LNCAP (cell line): ENCODE measurements at regions not wholly inside any gene's neighbourhood (a gene's known extent, or its start where the extent isn't known, plus 50 kb on each side); places are given as distances from the start of the nearest gene placed in this dataset.

Experiments
- CTCF ChIP-seq: fragments of 450-650 bp; IDR thresholded peaks from 2 replicates; pipeline ENCODE4 v1.5.1; 2017; ENCODE audit warnings: mild to moderate bottlenecking

DNA sequence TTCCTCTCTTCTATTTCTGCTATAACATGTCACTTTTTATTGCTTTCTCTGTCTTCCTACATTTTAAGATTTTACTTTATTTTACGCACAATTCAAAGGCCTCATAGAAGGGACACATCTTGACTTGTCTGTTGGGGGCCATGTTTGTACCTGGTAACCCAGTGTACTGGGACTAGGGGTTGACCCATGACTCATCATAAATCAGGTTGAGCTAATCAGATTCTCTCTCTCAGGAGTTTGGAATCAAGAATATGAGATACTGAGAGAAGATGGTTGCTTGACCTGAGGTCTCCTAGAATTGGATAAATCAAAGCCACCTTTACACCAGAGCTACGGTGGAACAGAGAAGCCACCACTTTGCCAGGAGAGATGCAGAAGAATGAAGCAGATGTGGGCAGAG lies 153.0 kb downstream of the UXS1 start:
- TF ChIP-seq CTCF, result no peak

- no peak for TF ChIP-seq CTCF
Measured at GRCh38 chr2:106039634-106040315, 154.3 kb downstream of the UXS1 start.

DNA sequence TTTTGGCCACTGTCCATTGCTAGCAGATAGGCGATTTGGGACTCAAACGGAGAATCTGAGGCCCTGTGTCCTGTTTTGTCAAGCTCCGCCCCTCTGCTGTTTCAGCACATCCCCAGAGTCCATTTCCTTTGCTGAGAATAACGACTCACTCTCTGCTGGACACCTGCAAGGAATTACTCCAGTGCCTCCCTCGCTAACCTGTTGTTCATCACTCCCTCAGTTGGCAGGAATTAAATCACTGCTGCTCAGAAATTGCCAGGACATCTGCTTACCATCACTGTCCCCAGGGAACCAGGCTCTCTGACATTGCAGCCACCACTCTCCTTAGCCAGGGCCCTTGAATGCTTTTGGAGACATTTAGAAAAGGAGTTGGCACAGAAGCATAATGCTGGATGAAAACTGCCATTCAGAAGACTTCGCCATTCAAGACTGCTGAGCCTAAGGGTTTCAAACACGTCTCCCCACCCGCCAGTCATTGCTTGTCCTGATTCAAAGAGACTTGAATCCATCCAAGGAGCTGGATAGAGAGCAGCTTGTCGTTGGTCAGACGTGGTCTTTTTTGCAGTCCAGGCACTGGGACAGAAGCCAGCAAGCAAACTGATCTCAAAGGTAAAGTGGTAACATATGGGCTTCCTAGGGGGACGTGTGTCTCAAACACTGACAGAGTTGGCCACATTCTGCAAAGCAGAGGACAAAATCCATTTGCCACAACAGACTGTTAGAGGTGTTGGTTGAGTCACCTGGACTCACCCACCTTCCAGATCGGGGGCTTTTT lies 155.3 kb downstream of the UXS1 start:
- TF ChIP-seq CTCF, result no peak

- TF ChIP-seq CTCF, result no peak
Measured at GRCh38 chr2:106037932-106038331, 156.2 kb downstream of the UXS1 start.

DNA sequence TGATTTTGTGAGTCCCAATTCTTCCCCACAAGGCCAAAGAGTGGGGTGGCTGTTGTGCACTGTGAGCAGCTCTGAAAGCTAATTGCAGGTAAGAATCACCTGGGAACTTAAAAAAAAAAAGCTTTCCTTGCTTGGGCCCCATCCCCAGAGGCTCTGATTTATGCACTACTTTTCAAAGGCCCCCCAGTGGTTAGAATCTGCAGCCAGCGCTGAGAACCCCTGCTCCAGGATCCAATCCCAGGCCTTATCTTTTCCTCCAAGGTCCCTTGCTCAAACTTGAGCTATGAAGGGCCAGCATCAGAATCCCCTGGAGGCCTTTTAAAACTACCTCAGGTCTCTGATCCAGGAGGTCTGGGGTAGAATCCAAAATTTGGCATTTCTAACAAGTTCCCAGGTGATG lies 156.8 kb downstream of the UXS1 start:
- TF ChIP-seq CTCF, result no peak

DNA sequence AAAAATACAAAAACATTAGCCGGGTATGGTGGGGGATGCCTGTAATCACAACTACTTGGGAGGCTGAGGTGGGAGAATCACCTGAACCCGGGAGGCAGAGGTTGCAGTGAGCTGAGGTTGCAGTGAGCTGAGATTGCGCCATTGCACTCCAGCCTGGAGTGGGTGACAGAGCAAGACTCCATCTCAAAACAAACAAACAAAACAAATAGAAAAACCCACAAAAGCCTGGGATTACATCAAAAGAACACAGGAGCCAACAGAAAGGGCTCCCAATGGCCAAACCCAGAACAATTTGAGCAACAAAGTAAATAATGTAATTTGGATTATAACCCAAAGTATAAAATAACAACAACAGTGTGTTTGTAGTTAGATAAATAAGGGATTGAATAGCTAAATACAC lies 159.8 kb downstream of the UXS1 start:
- TF ChIP-seq CTCF, result no peak

- TF ChIP-seq CTCF, result no peak
Measured at GRCh38 chr2:106032676-106033075, 161.4 kb downstream of the UXS1 start.
